IPS-NIHi7 (cell line): ENCODE measurements at regions not wholly inside any gene's neighbourhood (a gene's known extent, or its start where the extent isn't known, plus 50 kb on each side); places are given as distances from the start of the nearest gene placed in this dataset.
"Not testable (repeated sequence)": the region's sequence is repeated elsewhere in the genome, so short reads cannot be mapped to it uniquely, and the experiment has no call there.

Experiments used
- DNase-seq: peaks from one replicate; pipeline ENCODE4 v3.0.0; 2012; ENCODE audit warnings: mixed read lengths; ENCODE audit errors: extremely low spot score

DNA sequence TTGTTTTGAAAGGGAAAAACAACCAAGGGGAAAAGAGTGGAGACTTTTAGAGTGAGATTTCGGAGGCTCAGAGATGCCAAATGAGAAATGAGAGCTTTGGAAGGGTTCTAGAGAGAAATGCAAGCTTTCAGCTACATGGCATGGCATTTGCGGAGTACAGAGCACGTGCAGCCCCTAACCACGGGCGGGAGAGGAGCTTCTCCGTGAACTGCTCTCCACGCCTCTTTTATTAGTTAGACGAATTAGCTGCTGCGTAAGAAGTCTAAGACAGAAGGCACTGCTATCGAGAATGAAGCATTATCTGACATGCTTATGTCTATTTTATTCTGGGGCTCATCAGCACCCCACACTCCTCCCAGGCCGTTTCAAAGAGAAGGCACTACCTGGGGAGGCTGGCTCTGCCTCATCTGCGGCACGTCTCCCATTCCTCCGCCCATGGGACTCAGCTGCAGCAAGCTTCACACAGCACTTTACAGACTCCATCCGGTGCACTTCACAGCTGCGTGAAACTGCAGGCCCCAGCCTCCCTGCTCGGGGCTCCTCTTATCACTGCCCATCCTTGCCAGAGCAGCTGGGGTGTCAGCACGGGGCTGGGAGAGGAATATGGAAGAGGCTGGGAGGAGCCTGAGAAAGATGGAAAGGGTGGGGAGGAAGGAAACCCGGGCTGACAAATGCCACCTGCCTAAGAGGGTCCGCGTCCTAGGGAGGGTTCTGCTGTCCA lies 207.3 kb upstream of the APCDD1 start:
- no peak for DNase-seq

DNA sequence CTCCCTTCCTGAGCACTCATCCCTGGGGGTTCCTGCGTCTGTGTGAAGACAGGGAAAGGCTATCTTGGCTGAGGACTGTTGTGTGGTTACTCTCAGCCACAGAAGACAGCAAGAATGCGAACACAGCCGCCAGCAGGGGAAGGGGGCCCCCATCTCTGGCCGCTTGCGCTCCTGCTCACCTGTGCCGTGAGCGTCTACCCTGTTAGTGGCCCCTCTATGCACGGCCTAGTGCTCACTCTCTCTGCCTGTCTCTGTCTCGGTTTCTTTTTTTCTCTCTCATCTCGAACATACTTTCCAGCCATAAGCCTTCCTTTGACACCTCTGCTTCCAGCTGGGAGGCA lies 206.7 kb upstream of the APCDD1 start:
- no peak for DNase-seq

DNA sequence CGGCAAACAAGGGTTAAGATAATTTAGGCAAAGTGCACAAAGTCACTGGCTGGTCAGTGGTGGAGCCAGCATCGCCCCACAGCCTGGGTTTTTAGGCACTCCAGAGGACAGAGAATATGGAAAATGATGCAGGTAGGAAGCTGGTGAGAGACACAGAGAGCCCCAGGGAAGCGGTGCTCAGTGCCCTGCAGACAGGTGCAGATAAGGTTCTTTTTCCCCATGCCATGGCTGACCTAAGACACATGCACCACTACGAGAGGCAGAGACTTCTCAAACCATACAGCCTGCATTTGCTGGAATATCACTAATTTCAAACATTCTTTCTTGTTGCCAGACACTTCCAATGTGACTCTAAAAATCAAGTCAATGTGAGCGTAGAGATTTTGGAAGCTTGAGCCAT lies 205.7 kb upstream of the APCDD1 start:
- DNase-seq, result no peak

DNA sequence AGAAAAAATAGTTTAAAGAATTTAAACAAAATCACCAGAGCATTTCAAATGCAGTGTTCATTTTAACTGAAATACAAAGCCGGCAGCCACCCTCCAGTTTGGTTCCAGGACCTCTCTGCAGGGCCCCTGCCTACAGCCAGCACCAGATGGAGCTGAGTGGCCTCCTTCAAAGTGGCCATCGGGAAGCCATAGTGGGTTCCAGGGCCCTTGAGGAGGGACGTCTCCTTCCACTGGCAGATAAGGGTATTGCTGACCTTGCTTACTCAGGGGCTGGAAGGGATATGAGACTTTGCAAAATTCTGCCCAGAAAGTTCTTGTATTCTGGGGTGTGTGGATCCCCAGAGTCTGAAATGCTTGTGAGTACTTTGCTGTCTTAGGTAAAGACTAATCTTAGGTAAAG lies 205.2 kb upstream of the APCDD1 start:
- DNase-seq, result peak; percentile 67

DNA sequence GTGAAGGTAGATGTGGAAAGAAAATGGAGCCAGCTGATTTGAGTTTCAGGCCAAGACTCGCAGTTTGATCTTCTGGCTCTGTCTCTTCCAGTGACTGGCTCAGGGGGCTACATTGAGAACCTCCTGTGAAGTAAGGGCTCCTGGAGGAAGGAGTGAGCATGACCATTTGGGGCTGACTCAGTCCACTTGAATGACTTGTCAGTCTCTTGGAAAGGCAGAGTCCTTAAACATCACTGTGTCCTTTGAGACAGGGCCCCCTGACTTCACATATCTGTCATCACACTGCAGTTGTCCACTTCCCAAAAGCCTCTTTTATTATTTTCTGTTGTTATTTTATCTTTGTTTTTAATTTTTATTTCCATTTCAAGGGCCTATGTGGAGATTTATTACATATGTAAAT lies 204.6 kb upstream of the APCDD1 start:
- no peak for DNase-seq

DNA sequence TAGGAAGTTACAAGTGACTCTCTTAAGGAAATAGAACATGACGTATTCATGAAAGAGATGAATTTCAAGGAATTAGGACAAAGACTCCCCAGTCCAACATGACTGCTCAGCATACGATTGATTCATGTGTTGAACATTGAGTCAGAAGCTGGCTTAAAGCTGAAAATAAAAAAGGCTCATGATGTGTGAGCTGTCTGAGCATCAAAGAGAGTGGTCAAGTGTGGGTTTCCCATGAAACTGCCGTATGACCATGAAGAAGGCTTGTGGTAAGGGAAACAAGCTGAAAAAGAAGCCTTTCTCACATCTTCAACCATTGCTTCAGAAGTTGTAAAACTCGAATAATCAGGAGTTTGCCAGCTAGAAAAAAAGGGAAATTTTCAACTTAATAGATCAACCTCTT lies 201.9 kb upstream of the APCDD1 start:
- DNase-seq, result no peak

DNA sequence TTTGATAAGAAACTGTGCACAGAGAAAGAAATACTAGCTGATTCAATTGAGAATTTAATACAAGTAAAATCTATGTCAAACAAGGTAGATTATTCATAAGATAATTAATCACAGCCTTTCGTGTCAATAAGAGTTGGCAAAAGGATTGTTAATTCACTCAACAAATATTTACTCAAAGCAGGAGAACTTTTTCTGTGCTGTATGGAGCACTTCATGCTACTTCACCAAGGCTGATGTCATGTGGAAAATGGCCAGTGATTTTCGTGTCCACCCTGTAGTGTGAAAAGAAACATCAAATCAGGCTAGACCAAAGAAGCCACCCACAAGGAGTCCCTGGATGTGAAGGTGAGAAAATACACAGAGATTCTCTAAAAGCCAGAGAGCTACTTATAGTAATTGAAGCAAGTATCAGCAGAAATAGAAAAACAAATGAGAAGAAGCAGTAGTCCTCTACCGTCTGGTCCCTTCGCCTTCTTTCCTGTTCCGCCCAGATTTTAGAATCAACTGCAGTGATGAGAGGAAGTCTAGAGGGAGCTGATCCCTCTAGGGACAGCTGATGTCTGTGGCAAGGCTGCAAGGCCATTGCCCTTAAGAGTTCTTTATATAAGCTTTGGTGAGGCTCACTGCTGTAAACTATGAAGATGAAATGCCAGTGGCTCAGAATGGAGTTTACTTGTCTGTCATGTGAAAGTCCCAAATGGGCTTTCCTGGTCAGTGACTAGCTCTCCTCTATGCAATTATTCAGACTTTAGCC lies 201.3 kb upstream of the APCDD1 start:
- no peak for DNase-seq

DNA sequence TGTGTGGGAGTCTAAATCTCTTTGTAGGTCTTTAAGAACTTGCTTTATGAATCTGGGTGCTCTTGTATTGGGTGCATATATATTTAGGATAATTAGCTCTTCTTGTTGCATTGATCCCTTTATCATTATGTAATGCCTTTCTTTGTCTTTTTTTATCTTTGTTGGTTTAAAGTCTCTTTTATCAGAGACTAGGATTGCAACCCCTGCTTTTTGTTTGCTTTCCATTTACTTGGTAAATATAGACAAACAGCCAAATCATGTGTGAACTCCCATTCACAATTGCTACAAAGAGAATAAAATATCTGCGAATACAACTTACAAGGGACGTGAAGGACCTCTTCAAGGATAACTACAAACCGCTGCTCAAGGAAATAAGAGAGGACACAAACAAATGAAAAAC lies 198.2 kb upstream of the APCDD1 start:
- not testable (repeated sequence) for DNase-seq

DNA sequence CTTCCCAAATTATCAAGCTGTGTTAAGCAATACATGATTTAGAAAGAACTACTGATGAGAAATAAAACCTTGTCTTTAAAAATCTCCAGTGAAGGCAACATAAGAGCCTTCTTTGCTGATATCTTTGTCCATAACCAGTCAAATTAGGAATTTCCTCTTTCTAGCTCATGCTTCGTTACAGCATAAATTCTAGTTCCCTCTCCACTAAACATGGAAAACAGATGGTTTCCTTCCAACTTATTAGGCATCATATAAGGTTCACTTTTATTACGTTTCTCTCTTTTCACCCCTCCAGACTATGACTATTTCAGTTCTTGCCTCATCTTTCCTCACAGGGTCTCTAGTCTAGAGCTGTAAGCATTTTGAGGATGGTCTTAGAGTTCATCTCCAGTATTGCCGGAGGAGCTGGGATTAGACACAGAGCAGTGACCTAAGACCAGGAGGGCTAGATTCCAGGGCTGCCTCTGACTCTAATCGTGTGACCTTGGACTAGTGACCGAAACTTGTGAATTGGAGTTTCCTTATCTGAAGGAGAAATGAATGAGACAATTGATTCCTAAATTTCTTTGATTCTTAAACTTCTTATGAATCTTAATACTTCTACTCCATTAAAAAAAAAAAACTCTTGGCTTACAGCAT lies 195.5 kb upstream of the APCDD1 start:
- DNase-seq, result no peak

DNA sequence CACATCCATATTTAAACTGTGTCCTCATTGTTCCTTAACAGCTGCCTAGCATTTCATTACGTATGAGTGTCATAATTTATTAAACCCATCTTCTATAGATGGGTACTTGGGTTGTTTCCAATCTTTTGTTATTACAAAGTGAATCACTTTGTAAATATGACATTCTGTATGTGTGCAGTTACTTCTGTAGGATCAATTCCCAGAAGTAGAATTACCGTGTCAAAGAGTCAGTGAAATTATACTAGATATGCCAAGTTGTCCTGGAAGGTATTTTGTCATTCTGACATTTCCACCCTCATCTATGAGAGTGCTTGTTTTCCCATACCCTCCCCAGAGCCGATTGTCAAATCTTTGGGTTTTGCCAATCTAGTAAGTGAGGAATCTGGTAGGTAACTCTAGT lies 194.5 kb upstream of the APCDD1 start:
- DNase-seq, result no peak

DNA sequence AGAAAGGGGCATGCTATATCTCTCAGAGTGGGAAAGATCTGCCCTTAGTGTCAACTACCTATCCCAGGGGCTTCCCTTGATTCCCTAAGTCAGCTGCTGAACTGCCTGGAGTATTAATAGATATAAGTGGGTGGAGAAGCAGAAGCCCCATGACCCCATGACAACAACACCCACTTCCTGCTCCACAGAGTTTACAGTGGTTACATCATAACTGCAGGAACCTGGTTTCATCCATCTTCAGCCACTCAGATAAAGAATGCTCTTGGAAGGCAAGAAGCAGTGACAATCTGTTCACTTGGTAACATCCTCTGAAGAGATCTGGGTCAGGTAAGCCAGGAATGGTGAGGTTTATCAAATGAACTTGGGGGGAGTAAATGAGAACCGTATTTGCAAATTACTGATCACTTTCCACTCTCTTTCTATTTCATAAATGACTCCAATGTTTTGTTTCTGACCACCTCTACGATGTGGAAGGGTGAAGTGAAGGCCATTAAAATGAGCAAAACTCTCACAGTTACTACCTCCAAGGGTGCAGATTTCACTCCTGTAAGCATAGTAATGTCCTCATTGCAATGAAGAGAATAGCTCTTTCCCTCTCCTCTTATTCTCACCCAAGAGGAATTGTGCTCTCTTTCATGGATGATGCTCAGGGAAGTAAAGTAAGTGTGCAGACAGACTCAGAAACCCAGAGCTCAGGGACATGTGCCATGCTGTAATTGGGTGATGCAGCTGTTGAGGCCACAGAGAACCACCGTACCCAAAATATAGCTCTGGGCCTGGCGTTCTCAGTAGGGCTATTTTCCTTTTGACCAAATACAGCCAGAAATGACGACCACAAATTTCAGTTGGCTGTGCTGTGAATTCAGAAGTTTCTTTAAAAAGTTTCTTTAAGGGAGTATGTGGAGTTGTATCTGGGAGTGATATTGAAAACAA lies 192.8 kb upstream of the APCDD1 start:
- DNase-seq, result no peak

DNA sequence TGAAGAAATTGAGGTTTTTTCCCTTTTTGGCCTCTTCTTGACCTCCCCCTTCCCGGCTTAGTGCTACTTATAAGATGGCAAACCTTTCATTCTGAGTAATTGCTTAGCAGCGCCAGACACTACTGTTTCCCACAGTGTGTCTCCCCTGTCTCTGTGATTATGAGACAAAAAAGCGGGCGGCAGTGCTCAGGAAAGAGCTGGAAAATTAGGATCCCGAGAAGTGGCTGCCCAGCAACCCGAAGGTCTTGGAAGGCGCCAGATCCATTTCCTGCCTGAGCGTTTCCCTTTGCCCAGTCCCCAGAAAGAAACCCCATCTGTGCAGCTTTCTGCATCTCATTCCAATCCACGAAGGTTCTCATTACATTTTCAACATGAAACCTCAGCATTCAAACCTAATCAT lies 191.9 kb upstream of the APCDD1 start:
- DNase-seq, result no peak

DNA sequence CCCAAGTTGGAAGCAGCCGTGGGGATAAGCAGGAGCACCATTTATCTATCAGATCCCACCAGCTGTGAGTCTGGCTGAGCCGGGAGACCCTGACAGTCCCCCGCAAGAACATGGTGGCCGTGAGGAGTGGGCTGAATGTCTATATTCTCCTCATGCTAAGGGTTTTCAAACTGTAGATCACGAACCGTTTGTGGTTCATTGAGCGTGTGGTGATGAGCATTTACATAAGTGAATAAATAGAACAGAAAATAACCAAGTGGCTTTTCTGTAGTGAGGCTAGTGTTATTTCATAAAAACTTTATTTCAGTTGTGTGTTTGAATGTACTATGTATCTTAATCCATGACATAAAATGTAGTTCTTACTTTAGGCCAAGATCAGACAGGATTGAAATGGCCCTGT lies 190.2 kb upstream of the APCDD1 start:
- DNase-seq, result no peak

DNA sequence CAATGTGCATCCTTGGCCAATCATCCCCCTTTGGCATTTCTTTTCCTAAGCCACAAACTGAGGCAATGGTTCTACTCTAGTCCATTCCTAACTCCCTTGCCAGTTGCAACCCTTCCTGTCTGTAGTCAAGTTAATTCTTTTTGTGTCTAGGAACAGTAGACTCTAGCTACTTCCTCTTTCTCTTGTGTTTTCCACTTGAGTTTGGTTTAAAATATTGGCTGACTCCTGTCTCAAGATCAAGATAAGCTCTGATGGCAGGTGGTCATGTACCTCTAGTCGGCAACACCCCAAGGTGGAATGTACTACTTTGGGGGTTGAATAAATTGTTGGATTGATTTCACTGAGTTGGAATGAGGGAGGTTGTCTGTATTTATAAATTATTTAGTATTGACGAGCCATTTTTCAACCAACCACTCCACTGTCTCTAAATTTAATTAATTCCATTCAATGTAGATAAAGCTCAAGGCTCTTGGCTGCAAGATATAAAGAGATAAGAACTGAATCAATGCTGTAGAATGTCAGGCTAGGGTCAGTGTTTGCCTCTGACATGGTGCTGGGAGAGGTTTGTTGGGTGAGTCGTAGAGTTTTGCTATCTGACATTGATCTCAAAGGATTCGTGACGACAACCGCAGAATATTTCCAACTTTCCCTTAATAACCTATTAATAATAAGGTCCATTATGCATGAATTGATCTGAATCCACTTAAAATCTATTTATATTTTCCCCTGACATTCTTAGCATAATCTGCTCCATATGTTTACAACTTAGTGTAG lies 188.7 kb upstream of the APCDD1 start:
- DNase-seq, result no peak

DNA sequence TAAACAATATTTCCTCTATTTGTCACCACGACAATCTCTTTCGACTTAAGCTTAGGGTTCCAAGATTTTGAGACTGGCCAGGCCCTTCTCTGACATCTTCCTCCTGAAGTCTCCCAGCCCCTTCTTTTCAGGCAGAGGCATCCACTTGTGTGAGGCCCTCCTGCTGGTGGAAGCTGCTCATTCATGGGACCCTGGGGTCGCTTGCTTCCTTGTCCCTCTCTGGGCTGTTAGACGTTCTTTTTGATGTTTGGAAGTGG lies 188.2 kb upstream of the APCDD1 start:
- no peak for DNase-seq

DNA sequence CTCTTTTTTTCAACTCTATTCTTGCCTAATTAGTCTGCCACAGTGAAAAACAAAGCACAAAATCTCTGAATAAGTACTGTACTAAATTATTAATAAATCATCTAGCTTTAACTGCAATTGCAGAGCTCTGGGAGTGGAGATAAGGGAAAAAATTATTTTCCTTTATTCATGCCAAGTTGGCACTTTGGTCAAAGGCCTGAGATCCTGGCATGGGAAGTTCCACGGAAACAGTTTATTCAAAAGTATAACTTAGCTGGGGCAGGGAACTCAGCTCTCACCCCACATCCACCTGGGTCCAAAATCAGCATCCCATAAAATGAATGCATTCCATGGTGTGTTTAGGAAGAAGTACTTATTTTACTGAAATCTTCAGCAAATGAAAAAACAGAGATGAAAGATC lies 185.2 kb upstream of the APCDD1 start:
- no peak for DNase-seq

DNA sequence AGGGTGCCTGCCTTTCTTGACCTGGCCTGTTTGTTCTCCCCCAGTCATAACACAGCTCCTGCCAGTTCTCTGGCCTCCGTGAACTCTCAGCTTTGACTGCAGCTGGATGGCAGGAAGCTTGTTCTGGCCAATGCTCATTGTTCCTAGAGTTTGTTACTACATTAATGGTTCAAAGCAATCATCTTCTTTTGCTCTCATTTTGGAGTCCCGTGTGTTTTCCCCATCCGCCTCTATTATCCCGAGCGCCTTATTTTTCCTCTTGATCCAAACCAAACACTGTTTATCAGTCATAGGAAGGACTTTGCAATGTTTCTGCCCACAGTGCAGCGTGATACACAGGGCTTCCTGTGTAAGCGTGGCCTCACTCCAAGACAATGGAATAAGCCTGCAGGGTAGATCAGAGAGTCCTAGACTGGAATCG lies 184.3 kb upstream of the APCDD1 start:
- no peak for DNase-seq

DNA sequence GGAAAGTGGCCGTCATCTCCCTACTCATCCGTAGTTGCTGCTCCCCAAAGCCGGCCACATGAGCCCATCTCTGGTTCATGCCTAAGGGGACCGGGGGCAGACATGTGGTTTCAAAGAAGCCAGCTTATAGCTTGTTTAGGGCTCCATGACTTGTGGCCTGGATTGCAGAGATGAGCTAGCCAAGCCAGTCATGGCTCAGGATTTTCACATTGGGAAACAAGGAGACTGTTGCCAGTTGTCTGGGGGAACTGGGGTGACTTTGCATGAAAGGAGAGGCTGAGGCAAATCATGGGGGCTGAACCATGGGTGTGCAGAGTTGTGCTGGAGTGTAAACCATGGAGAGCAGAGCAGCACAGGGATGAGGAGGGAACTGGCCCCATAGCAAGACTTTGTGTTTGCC lies 183.0 kb upstream of the APCDD1 start:
- no peak for DNase-seq

DNA sequence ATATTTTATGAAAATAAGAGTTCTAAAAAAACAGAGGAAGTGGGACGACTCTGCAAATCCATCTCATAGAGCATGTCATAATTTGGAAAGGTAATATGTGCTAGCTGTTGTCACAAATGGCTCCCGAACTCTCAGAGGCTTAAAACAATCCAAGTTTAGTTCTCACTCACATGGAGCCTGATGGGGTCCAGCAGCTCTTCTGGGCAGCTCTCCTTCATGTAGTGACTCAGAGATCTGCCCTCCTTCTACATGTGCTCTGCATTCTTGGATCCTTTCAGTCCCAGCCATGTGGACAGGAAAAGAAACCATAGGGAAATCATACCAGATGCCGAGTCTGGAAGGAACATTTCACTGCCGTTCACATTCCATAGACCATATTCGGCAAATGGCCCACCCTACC lies 180.1 kb upstream of the APCDD1 start:
- no peak for DNase-seq

DNA sequence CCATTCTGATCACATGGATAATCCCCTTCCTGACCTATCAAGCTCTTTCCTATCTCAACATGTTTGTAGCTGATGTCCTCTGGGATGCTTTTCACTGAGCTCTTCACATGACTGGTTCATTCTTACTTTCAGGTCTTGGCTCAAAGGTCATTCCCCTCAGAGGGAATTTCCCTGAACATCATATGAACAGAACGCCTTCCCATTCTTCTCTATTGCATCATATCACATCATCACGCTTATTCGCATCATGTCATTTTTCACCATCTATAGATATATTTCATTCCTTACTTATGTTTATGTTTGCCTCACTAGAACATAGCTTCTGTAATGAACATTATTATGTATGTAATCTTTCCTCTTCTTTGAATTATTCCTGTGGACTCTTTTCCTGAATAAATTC lies 178.9 kb upstream of the APCDD1 start:
- no peak for DNase-seq

DNA sequence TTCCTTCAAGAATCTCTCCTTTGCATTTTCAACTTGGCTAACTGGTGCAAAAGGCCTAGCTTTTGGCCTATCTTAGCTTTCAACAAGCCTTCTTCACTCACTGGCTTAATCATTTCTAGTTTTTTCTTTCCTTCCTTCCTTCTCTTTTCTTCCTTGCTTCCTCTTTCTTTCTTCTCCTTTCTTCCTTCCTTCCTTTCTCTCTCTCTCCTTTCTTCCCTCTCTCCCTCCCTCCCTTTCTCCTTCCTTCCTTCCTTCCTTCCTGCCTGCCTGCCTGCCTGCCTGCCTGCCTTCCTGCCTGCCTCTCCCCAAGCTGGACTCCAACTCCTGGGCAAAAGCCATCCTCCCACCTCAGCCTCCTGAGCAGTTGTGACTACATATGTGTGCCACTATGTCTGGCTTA lies 176.2 kb upstream of the APCDD1 start:
- no peak for DNase-seq

DNA sequence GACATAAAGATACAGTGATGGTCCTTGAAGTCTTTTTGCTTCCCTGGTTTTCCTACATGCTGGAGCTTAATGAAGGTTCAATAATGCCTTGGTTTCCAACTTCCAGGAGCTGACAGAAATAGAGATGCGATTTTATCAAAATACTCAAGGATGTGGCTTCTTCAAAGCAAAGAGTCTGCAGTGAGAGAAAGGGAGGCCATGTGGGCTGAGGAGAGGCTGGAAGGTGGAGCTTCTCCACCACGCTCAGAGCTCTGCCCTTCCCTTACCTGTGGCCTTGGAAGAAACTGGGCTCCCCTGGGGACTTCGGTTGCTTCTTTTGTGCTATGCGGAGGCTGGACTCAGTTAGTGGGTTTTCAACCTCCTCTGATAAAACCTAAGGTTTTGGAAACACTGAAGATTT lies 175.0 kb upstream of the APCDD1 start:
- no peak for DNase-seq
